ENCODE measurements at regions not wholly inside any gene's neighbourhood (a gene's known extent, or its start where the extent isn't known, plus 50 kb on each side); places are given as distances from the start of the nearest gene placed in this dataset.

GRCh38 chr3:152778022-152778421, 56.9 kb upstream of the P2RY1 start:
- no peak for DNase-seq

GRCh38 chr3:152779653-152780052, 55.3 kb upstream of the P2RY1 start:
- peak; percentile 77 for DNase-seq

- peak; percentile 39 for DNase-seq
Measured at GRCh38 chr3:152780553-152780952, 54.4 kb upstream of the P2RY1 start.

- DNase-seq = no peak
Measured at GRCh38 chr3:152785051-152785450, 49.9 kb upstream of the P2RY1 start.

Data from fibroblast of skin of right quadriceps (primary cell).